Omental fat pad (tissue), 3 donors: ENCODE measurements at regions not wholly inside any gene's neighbourhood (a gene's known extent, or its start where the extent isn't known, plus 50 kb on each side); places are given as distances from the start of the nearest gene placed in this dataset.

Experiments used
- ATAC-seq: fragments of 150-250 bp; one replicate; pipeline ENCODE4 v1.9.1; 2016; ENCODE audit warnings: mild to moderate bottlenecking, moderate library complexity; ENCODE audit not compliant: low FRiP score
- DNase-seq: peaks from one replicate; pipeline ENCODE4 v3.0.0-alpha.2; 2019; ENCODE audit warnings: low spot score
- CTCF ChIP-seq, 3 donors: fragments of 450-650 bp; IDR thresholded peaks; one replicate each; pipeline ENCODE4 v1.5.1; 2016 to 2017; ENCODE audit warnings: antibody characterized with exemption in 3 of 3, mild to moderate bottlenecking in 3 of 3, moderate library complexity in 2 of 3

GRCh38 chr6:137650720-137651119, 156.5 kb upstream of the OLIG3 start:
- TF ChIP-seq CTCF (IDR thresholded peaks at IDR 0.05): no peak
- ATAC-seq (no peak), DNase-seq (no peak)

DNA sequence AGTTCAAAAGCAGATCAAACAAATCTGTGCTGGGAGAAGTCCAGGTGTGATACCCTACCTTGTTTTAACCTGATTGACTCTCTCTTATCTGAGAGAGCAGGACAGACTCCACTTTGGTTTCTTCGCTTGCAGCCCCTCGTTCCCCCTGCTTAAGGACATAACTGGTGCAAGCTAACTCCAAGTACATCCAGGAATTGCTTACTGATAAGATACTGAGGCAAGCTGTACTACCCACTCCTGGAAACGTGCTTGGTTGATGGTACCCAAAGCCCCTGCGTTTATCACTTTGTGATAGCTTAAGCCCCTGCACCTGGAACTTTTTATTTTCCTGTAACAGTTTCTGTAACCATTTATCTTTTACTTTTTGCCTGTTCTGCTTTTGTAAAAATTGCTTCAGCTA, 157.0 kb upstream of the OLIG3 start:
- TF ChIP-seq CTCF (IDR thresholded peaks at IDR 0.05): no peak
- ATAC-seq (no peak), DNase-seq (no peak)

- no peak for DNase-seq
- no peak for ATAC-seq
- no peak for TF ChIP-seq CTCF (IDR thresholded peaks at IDR 0.05)
Measured at GRCh38 chr6:137651591-137652335, 157.6 kb upstream of the OLIG3 start.

DNA sequence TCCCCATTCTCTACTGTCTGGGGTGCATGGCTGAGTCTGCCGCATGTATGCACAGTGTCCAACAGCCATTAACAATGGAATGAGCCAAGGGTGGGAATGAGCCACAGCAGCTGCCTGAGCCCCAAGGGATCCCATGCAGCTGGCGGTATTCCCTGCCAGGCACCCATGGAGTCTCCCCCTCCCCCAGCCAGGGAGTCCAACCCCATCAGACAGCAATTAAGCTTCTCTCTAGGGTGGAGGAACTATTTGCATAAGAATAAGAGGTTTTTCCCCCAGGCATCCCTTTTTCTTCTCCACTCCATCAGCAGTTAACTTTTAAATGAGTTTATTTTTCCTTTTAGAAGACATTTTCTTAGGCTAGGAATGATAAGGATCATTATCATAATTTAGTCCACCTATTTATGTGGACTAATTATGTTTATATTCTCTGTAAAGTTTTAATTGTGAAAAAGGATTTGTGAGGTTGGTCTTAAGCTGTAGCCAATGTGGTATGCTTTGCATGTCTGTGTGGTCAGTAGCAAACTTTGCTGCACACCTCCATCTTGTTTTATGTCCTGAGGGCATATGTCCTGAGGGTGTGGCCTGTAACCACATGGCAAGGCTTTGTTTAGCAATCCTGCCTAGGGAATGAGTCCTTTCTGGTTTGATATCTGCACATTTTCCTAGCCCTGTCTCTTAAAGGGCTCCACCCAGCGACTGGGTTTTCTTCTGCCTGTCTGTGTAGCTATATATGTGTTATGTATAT, 158.9 kb upstream of the OLIG3 start:
- no peak for TF ChIP-seq CTCF (IDR thresholded peaks at IDR 0.05)
- ATAC-seq (no peak), DNase-seq (no peak)

- ATAC-seq (no peak), DNase-seq (no peak)
- no peak for TF ChIP-seq CTCF (IDR thresholded peaks at IDR 0.05)
Measured at GRCh38 chr6:137653706-137654059, 159.5 kb upstream of the OLIG3 start.

DNA sequence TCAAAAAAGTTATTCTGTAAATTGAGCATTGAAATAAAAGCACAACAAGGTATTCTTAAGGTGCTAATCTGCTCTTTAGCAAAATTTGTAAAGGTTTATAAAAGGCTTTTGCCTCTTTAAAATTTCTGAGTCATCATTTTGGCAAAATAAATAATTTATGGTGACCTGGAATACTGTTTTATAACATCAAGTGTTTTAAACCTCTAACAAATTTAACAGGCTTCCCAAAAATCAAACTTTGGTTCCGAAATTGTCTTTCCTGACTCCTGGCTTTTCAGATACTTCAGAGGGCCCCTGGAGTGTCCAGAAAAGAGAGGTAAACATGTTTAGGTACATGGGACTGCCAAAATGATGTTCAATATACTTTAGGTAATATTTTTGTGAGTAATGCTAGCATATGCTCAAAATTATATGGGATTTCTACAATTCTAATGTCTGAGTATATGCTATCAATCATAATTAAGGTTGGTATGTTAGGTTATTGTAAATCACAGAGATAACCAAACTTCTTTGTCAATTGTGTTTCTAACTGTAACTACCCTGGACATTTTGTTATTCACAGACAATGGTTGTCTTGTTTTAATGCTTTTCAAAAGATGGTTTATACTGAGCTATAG, 160.3 kb upstream of the OLIG3 start:
- no peak for TF ChIP-seq CTCF (IDR thresholded peaks at IDR 0.05)
- no peak for ATAC-seq
- no peak for DNase-seq
